ENCODE measurements at regions not wholly inside any gene's neighbourhood (a gene's known extent, or its start where the extent isn't known, plus 50 kb on each side); places are given as distances from the start of the nearest gene placed in this dataset.

DNA sequence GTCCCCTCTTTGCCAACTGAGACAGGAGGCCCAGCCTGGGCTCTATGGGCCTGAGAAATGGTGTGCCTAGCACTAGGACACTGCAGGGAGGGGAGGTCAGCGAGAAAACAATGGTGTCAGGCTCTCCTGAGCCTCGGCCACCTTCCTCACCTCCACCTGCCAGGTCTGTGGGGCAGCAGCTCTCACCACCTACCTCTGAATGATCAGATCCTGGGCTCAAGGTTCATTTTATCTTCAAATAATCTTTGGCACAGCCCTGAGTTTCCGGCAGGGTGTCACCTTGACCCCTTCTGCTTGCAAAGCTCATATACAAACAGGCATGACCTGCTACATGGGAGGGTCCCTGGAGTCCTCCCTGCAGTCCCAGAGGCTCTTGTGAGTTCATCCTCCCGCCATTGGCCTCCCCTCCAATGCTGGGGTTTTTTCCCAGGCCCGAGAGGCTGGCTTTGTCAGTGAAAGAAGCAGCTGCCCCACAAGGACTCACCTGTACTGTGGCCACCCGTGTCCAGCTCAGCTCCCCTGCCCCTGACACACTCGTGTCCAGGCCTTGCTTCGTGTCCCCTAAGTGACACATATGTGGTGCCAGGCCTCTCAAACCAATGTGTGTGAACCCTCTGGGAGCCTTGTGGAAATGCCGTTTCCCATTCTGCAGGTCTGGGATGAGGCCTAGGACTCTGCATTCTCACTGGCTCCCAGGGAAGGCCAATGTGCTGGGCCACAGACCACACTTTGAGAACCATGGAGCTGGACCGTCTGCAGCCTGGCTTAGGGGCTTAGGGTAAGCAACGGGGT, 176.8 kb upstream of the CIBAR2 start:
- peaks cover 21% of the 10 kb centered on the region for H3K4me1 Mint-ChIP-seq (ENCODE audit: low read depth)
- H3K4me3 Mint-ChIP-seq (ENCODE audit: unreplicated experiment) = no peak overlapping the region
- DNase-seq (ENCODE audit: low spot score) = no peak
- H3K36me3 Mint-ChIP-seq (ENCODE audit: low read depth) = no peaks in the 10 kb centered on the region
- peaks cover 2% of the 10 kb centered on the region for H3K27me3 Mint-ChIP-seq (ENCODE audit: low read depth)
- H3K27ac Mint-ChIP-seq (ENCODE audit: unreplicated experiment) = no peak overlapping the region
- H3K9me3 Mint-ChIP-seq (ENCODE audit: low read depth) = no peaks in the 10 kb centered on the region
- TF ChIP-seq, protein P1, sequence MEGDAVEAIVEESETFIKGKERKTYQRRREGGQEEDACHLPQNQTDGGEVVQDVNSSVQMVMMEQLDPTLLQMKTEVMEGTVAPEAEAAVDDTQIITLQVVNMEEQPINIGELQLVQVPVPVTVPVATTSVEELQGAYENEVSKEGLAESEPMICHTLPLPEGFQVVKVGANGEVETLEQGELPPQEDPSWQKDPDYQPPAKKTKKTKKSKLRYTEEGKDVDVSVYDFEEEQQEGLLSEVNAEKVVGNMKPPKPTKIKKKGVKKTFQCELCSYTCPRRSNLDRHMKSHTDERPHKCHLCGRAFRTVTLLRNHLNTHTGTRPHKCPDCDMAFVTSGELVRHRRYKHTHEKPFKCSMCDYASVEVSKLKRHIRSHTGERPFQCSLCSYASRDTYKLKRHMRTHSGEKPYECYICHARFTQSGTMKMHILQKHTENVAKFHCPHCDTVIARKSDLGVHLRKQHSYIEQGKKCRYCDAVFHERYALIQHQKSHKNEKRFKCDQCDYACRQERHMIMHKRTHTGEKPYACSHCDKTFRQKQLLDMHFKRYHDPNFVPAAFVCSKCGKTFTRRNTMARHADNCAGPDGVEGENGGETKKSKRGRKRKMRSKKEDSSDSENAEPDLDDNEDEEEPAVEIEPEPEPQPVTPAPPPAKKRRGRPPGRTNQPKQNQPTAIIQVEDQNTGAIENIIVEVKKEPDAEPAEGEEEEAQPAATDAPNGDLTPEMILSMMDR (IDR thresholded peaks at IDR 0.05) = no peak

DNA sequence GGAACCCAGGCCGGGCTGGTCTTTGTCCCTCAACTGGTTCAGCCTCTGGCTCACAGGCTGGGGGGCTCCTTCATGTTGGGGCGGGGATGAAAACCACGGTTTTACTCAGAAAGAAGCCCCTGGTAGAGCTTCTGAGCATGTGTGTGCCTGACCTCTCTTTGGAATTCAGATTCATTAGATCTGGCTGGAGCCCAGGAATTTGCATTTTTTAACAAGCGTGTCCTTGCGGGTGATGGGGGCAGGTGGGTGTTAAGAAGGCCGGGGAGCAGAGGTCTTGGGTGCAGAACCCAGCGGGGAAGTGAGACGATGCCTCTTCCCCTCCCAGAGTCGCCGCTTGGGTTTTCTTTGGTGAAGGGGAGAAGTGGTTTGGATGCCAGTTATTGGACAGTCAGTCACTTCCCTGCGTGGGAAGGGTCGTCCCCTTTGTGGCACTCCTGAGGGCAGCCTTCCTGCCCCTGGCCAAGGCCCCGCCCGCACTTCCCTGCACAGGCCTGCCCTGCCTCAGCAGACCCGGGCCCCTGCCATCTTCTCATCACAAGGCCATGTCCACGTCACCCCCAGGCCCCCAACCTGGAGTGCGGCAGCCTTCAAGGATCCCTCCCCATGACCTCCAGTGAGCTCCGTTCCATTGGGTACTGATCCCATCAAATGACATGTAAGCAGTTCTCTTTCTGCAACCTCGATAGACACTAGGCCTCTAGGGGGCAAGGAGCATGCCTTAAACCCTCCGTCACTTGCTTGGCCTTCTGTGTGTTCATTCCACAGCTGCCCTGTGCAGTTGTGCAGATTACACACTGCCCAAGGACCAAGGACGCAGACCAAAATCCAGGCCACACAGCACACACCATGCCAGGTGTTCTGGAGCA, 177.7 kb upstream of the CIBAR2 start:
- no peaks in the 10 kb centered on the region for H3K9me3 Mint-ChIP-seq (ENCODE audit: low read depth)
- H3K27me3 Mint-ChIP-seq (ENCODE audit: low read depth) = no peaks in the 10 kb centered on the region
- H3K36me3 Mint-ChIP-seq (ENCODE audit: low read depth) = no peaks in the 10 kb centered on the region
- no peak overlapping the region for H3K4me3 Mint-ChIP-seq (ENCODE audit: unreplicated experiment)
- DNase-seq (ENCODE audit: low spot score) = no peak
- TF ChIP-seq, protein P1 (IDR thresholded peaks at IDR 0.05) = no peak
- H3K27ac Mint-ChIP-seq (ENCODE audit: unreplicated experiment) = no peak overlapping the region
- H3K4me1 Mint-ChIP-seq (ENCODE audit: low read depth) = peaks cover 21% of the 10 kb centered on the region

DNA sequence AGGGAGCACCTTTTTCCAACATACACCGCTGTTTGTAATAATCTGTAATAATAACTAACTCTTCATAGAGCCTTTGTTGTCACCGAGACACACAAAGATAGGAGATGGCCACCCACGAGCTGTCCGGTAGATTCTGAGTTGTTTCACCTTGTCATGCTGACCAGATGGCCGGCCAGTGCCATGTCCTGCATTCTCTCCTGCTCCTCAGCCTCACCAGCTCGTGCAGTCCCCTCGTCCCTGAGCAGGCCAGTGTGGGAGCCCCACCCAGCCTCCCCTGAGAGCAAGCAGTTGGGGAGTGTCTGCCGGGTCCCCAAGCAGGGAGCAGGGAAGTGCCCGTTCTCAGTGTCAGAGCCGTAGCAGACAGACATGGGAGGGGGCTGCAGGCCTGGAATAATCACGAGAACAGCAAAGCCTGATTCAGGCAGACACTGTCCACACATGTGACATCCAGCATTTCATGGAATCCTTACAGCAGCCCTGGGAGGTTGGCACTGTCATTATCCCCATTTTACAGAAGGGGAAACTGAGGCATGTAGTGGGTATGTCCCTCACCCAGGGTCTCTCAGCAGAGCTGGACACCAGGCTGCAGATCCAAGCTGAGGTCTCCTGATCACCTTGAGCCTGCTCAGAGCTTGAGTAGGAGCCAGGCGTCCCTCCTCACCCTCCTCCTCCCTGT, 178.5 kb upstream of the CIBAR2 start:
- Mint-ChIP-seq H3K9me3 (ENCODE audit: low read depth) (no peaks in the 10 kb centered on the region), H3K36me3 (ENCODE audit: low read depth) (no peaks in the 10 kb centered on the region), H3K4me3 (ENCODE audit: unreplicated experiment) (no peak overlapping the region), H3K4me1 (ENCODE audit: low read depth) (peaks cover 19% of the 10 kb centered on the region), H3K27ac (ENCODE audit: unreplicated experiment) (no peak overlapping the region), H3K27me3 (ENCODE audit: low read depth) (no peaks in the 10 kb centered on the region)
- TF ChIP-seq, protein P1 (IDR thresholded peaks at IDR 0.05) = no peak
- no peak for DNase-seq (ENCODE audit: low spot score)

DNA sequence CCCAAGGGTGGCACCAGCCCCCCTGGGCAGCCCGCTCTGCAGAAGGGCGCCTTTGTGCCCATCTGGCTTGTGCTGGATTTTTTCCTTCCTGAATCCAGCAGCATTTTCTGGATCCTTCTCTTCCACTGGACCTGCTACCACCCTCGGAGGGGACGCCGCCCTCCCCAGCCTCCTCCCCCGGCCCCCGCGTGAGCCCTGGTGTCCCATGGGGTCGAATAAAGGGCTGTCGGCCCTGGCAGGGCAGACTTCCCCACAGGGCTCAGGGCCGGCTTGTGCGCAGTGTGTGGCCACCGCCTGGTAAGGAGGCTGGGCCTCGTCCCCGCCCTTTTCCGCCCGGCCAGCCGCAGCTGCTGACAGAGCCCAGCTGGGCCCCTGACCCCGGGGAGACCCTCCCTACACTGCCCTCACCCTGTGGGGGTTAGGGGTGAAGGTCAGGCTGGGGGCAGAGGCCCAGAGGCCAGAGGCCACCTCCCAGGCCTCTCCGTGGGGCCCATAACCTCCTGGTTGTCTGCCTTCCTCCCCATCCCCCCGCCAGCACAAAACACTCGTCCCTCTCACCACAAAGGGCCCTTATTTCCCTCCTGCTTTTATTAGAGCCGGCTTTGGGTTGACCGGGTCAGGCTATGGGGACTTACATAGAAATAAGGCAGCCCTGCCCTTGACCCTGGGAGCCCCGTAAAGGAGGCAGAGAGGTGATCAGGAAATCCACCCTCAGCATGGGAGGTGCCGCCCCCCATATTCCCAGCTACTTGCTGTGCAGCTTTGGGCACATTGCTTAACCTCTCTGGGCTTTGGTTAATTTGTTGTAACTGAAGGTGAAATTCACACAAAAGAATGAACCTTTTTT, 179.3 kb upstream of the CIBAR2 start:
- H3K36me3 Mint-ChIP-seq (ENCODE audit: low read depth) = no peaks in the 10 kb centered on the region
- no peak overlapping the region for H3K27ac Mint-ChIP-seq (ENCODE audit: unreplicated experiment)
- peaks cover 12% of the 10 kb centered on the region for H3K4me1 Mint-ChIP-seq (ENCODE audit: low read depth)
- TF ChIP-seq, protein P1 (IDR thresholded peaks at IDR 0.05) = no peak
- no peaks in the 10 kb centered on the region for H3K27me3 Mint-ChIP-seq (ENCODE audit: low read depth)
- DNase-seq (ENCODE audit: low spot score) = no peak
- no peak overlapping the region for H3K4me3 Mint-ChIP-seq (ENCODE audit: unreplicated experiment)
- H3K9me3 Mint-ChIP-seq (ENCODE audit: low read depth) = no peaks in the 10 kb centered on the region

All from chondrocyte (in vitro differentiated cells).